ENCODE measurements at regions not wholly inside any gene's neighbourhood (a gene's known extent, or its start where the extent isn't known, plus 50 kb on each side); places are given as distances from the start of the nearest gene placed in this dataset.

- TF ChIP-seq POLR2AphosphoS5 (IDR thresholded peaks at IDR 0.05) (no peak), POLR2A (IDR thresholded peaks at IDR 0.05; ENCODE audit: low read depth) (no peak), CTCF (IDR thresholded peaks at IDR 0.05) (no peak)
Measured at GRCh38 chr1:199512037-199512710, 515.3 kb upstream of the NR5A2 start.
